GM21447 (cell line): ENCODE measurements at regions not wholly inside any gene's neighbourhood (a gene's known extent, or its start where the extent isn't known, plus 50 kb on each side); places are given as distances from the start of the nearest gene placed in this dataset.

Experiments used
- ATAC-seq: cut with Tn5 transposase; IDR thresholded peaks from one replicate; pipeline ENCODE4 v1.9.1; 2021; ENCODE audit not compliant: unreplicated experiment

- no peak for ATAC-seq
Observed at GRCh38 chr9:115250621-115251032, 132.7 kb upstream of the TNC start.

- no peak for ATAC-seq
Observed at GRCh38 chr9:115254287-115255180, 136.6 kb upstream of the TNC start.

GRCh38 chr9:115261656-115262081 lies 143.7 kb upstream of the TNC start:
- ATAC-seq: no peak

- ATAC-seq: no peak
Observed at GRCh38 chr9:115262477-115262876, 144.5 kb upstream of the TNC start.

GRCh38 chr9:115262952-115263351 lies 145.0 kb upstream of the TNC start:
- ATAC-seq: no peak

- no peak for ATAC-seq
Observed at GRCh38 chr9:115263371-115264075, 145.6 kb upstream of the TNC start.

- no peak for ATAC-seq
Observed at GRCh38 chr9:115264313-115264712, 146.4 kb upstream of the TNC start.

- no peak for ATAC-seq
Observed at GRCh38 chr9:115267790-115268189, 149.8 kb upstream of the TNC start.

- ATAC-seq: no peak
Observed at GRCh38 chr9:115275753-115276152, 157.8 kb upstream of the TNC start.

GRCh38 chr9:115276621-115277020 lies 158.7 kb upstream of the TNC start:
- ATAC-seq: no peak

GRCh38 chr9:115277301-115277700 lies 159.3 kb upstream of the TNC start:
- ATAC-seq: no peak

- ATAC-seq: no peak
Observed at GRCh38 chr9:115278326-115279035, 160.5 kb upstream of the TNC start.

- no peak for ATAC-seq
Observed at GRCh38 chr9:115283395-115283794, 165.4 kb upstream of the TNC start.

- no peak for ATAC-seq
Observed at GRCh38 chr9:115285836-115286235, 167.9 kb upstream of the TNC start.

GRCh38 chr9:115286411-115286810 lies 168.5 kb upstream of the TNC start:
- ATAC-seq: no peak

GRCh38 chr9:115289757-115290208 lies 171.8 kb upstream of the TNC start:
- ATAC-seq: no peak

- ATAC-seq: no peak
Observed at GRCh38 chr9:115291841-115292240, 173.9 kb upstream of the TNC start.

- ATAC-seq: no peak
Observed at GRCh38 chr9:115292584-115293279, 174.8 kb upstream of the TNC start.

- ATAC-seq: no peak
Observed at GRCh38 chr9:115295734-115296133, 177.8 kb upstream of the TNC start.

GRCh38 chr9:115296831-115297565 lies 179.0 kb upstream of the TNC start:
- ATAC-seq: no peak
